NCI-H128 (cell line): ENCODE measurements at regions not wholly inside any gene's neighbourhood (a gene's known extent, or its start where the extent isn't known, plus 50 kb on each side); places are given as distances from the start of the nearest gene placed in this dataset.
"Not testable (repeated sequence)": the region's sequence is repeated elsewhere in the genome, so short reads cannot be mapped to it uniquely, and the experiment has no call there.

ENCODE experiments used
- DNase-seq: peaks from one replicate; lab custom pipeline; 2025; ENCODE audit not compliant: unreplicated experiment; lab: John Stamatoyannopoulos, UW

- DNase-seq: no peak
These were observed 212.8 kb upstream of the ADAMTSL1 start for GRCh38 chr9:18261181-18261580.

- DNase-seq: no peak
These were observed 210.6 kb upstream of the ADAMTSL1 start for GRCh38 chr9:18263377-18263776.

GRCh38 chr9:18268381-18268780 lies 205.6 kb upstream of the ADAMTSL1 start:
- DNase-seq: no peak

GRCh38 chr9:18269561-18269960 lies 204.4 kb upstream of the ADAMTSL1 start:
- no peak for DNase-seq

GRCh38 chr9:18274693-18275092 lies 199.3 kb upstream of the ADAMTSL1 start:
- DNase-seq: no peak

GRCh38 chr9:18275313-18275990 lies 198.5 kb upstream of the ADAMTSL1 start:
- DNase-seq: no peak

- no peak for DNase-seq
These were observed 192.7 kb upstream of the ADAMTSL1 start for GRCh38 chr9:18281291-18281690.

- no peak for DNase-seq
These were observed 179.7 kb upstream of the ADAMTSL1 start for GRCh38 chr9:18294229-18294628.

- no peak for DNase-seq
These were observed 177.3 kb upstream of the ADAMTSL1 start for GRCh38 chr9:18296702-18297055.

- no peak for DNase-seq
These were observed 176.7 kb upstream of the ADAMTSL1 start for GRCh38 chr9:18297056-18297841.

- DNase-seq: no peak
These were observed 174.5 kb upstream of the ADAMTSL1 start for GRCh38 chr9:18299449-18299848.

- DNase-seq: not testable (repeated sequence)
These were observed 168.7 kb upstream of the ADAMTSL1 start for GRCh38 chr9:18305167-18305806.

GRCh38 chr9:18314316-18314715 lies 159.6 kb upstream of the ADAMTSL1 start:
- no peak for DNase-seq

GRCh38 chr9:18317896-18318295 lies 156.1 kb upstream of the ADAMTSL1 start:
- no peak for DNase-seq

GRCh38 chr9:18319918-18320445 lies 154.0 kb upstream of the ADAMTSL1 start:
- no peak for DNase-seq

- no peak for DNase-seq
These were observed 148.8 kb upstream of the ADAMTSL1 start for GRCh38 chr9:18324928-18325745.

- not testable (repeated sequence) for DNase-seq
These were observed 148.3 kb upstream of the ADAMTSL1 start for GRCh38 chr9:18325746-18326011.

- no peak for DNase-seq
These were observed 146.8 kb upstream of the ADAMTSL1 start for GRCh38 chr9:18327121-18327520.

- no peak for DNase-seq
These were observed 143.3 kb upstream of the ADAMTSL1 start for GRCh38 chr9:18330401-18331309.

GRCh38 chr9:18331310-18331684 lies 142.7 kb upstream of the ADAMTSL1 start:
- no peak for DNase-seq
